Stomach (tissue), 8 donors: ENCODE measurements at regions not wholly inside any gene's neighbourhood (a gene's known extent, or its start where the extent isn't known, plus 50 kb on each side); places are given as distances from the start of the nearest gene placed in this dataset.

Source experiments
- DNase-seq, 2 donors: peaks; one replicate each; pipeline versions ENCODE4 v3.0.0 to v3.0.0-alpha.2; 2013 to 2019
- H3K27ac ChIP-seq, 5 donors: fragments of 200-600 bp in 4 of 5; sonication (generic) in 4 of 5; one replicate each; pipeline ENCODE4 v1.5.1; 2013 to 2019; ENCODE audit warnings: mild to moderate bottlenecking in 1 of 5, moderate library complexity in 1 of 5
- H3K27me3 ChIP-seq, 3 donors: fragments of 200-600 bp; sonication (generic); one replicate each; pipeline ENCODE4 v1.5.1; 2017 to 2019; ENCODE audit warnings: mixed run types in 1 of 3
- H3K36me3 ChIP-seq, 4 donors: fragments of 200-600 bp; sonication (generic); 1 replicate in 3 of 4; 2 replicates in 1 of 4; pipeline ENCODE4 v1.5.1; 2016 to 2019
- H3K4me1 ChIP-seq, 4 donors: fragments of 200-600 bp; sonication (generic); one replicate each; pipeline ENCODE4 v1.5.1; 2016 to 2019
- H3K4me3 ChIP-seq, 4 donors: fragments of 200-600 bp; sonication (generic) in 3 of 4; one replicate each; pipeline ENCODE4 v1.5.1; 2016 to 2019; ENCODE audit warnings: mild to moderate bottlenecking in 1 of 4
- H3K9me3 ChIP-seq, 4 donors: fragments of 200-600 bp; sonication (generic); one replicate each; pipeline ENCODE4 v1.5.1; 2016 to 2019
- CTCF ChIP-seq, 7 experiments: fragments of 450-650 bp in 4 of 7; fragments of 200-600 bp in 3 of 7; sonication (generic) in 3 of 7; IDR thresholded peaks; one replicate each; pipeline ENCODE4 v1.5.1; 2016 to 2019; ENCODE audit warnings: antibody characterized with exemption in 7 of 7, control low read depth in 2 of 7, mild to moderate bottlenecking in 1 of 7
- EP300 ChIP-seq: sonication (generic); formaldehyde crosslinking; IDR thresholded peaks from one replicate; pipeline ENCODE4 v1.6.1; 2017; ENCODE audit warnings: antibody characterized with exemption
- POLR2A ChIP-seq, 4 donors: fragments of 450-650 bp; IDR thresholded peaks; one replicate each; pipeline ENCODE4 v1.6.1; 2016; ENCODE audit warnings: antibody characterized with exemption in 4 of 4, control low read depth in 2 of 4, mild to moderate bottlenecking in 1 of 4, moderate library complexity in 1 of 4
- POLR2AphosphoS5 ChIP-seq, 3 donors: sonication (generic); formaldehyde crosslinking; IDR thresholded peaks; one replicate each; pipeline ENCODE4 v1.6.1; 2016; ENCODE audit warnings: antibody characterized with exemption in 3 of 3
- WGBS, 5 donors: extraction: QIAGEN DNeasy Blood & Tissue Kit in 3 of 5; methylation state at CpG; one replicate each; pipeline versions ENCODE4 v1.1.5 to v1.1.7; 2013 to 2018; 5-methylcytosine and 5-hydroxymethylcytosine counted together
- intact Hi-C: fragments of 100-400 bp; cut with DNase I; formaldehyde crosslinking; loops from one replicate; pipeline ENCODE4 v1.15.1; 2023; ENCODE audit warnings: low total_unique reads
- donor health status: healthy with polysubstance abuse.
- donor health status: Bipolar disorder and iron deficiency.
- donor health status: healthy.

- WGBS, 5 donors: 74 to 100% (median 94%) methylated on average over 1 of the region's 1 CpG
- TF ChIP-seq EP300 (no peak), POLR2AphosphoS5 (IDR thresholded peaks at IDR 0.05) (no peak), CTCF (IDR thresholded peaks at IDR 0.05) (no peak), POLR2A (IDR thresholded peaks at IDR 0.05) (no peak)
- Histone ChIP-seq H3K9me3 (no peaks in the 10 kb centered on the region), H3K36me3 (no peaks in the 10 kb centered on the region), H3K4me3 (no peak overlapping the region), H3K27ac (no peak overlapping the region), H3K27me3 (no peaks in the 10 kb centered on the region), H3K4me1 (no peaks in the 10 kb centered on the region)
- no peak for DNase-seq
- intact Hi-C loops: no loop called here
These were observed 370.3 kb upstream of the OPRM1 start for GRCh38 chr6:153668758-153669157.

GRCh38 chr6:153662982-153663381 lies 376.1 kb upstream of the OPRM1 start:
- Histone ChIP-seq H3K27ac (no peak overlapping the region), H3K36me3 (no peaks in the 10 kb centered on the region), H3K9me3 (peaks cover 0 to 5% (median 0%) of the 10 kb centered on the region in 4 donors), H3K4me3 (no peak overlapping the region), H3K4me1 (no peaks in the 10 kb centered on the region), H3K27me3 (no peaks in the 10 kb centered on the region)
- no peak for DNase-seq
- WGBS, 5 donors: 52 to 83% (median 75%) methylated on average over 1 of the region's 1 CpG
- TF ChIP-seq POLR2A (IDR thresholded peaks at IDR 0.05) (no peak), EP300 (no peak), POLR2AphosphoS5 (IDR thresholded peaks at IDR 0.05) (no peak), CTCF (IDR thresholded peaks at IDR 0.05) (no peak)
- intact Hi-C loops: no loop called here

- no peaks in the 10 kb centered on the region for H3K4me1 ChIP-seq
- no peak for DNase-seq
- no peaks in the 10 kb centered on the region for H3K27me3 ChIP-seq
- H3K9me3 ChIP-seq: no peaks in the 10 kb centered on the region
- H3K4me3 ChIP-seq: no peak overlapping the region
- 89 to 98% (median 95%) methylated on average over 1 of the region's 1 CpG for WGBS, 5 donors
- TF ChIP-seq POLR2AphosphoS5 (IDR thresholded peaks at IDR 0.05): no peak
- TF ChIP-seq EP300: no peak
- no peak for TF ChIP-seq POLR2A (IDR thresholded peaks at IDR 0.05)
- no peak for TF ChIP-seq CTCF (IDR thresholded peaks at IDR 0.05)
- intact Hi-C loops: no loop called here
- no peak overlapping the region for H3K27ac ChIP-seq
- no peaks in the 10 kb centered on the region for H3K36me3 ChIP-seq
These were observed 393.7 kb upstream of the OPRM1 start for GRCh38 chr6:153645326-153645725.

GRCh38 chr6:153644000-153644399 lies 395.0 kb upstream of the OPRM1 start:
- no peak for DNase-seq
- TF ChIP-seq POLR2A (IDR thresholded peaks at IDR 0.05) (no peak), EP300 (no peak), POLR2AphosphoS5 (IDR thresholded peaks at IDR 0.05) (no peak), CTCF (IDR thresholded peaks at IDR 0.05) (no peak)
- Histone ChIP-seq H3K27ac (no peak overlapping the region), H3K36me3 (no peaks in the 10 kb centered on the region), H3K27me3 (no peaks in the 10 kb centered on the region), H3K4me3 (no peak overlapping the region), H3K4me1 (no peaks in the 10 kb centered on the region), H3K9me3 (no peaks in the 10 kb centered on the region)
- 82 to 100% (median 92%) methylated on average over 1 of the region's 1 CpG for WGBS, 5 donors
- intact Hi-C loops: no loop called here
